MM.1S (cell line): ENCODE measurements at regions not wholly inside any gene's neighbourhood (a gene's known extent, or its start where the extent isn't known, plus 50 kb on each side); places are given as distances from the start of the nearest gene placed in this dataset.

Source experiments
- EZH2 ChIP-seq: fragments of 300-600 bp; sonication (generic); optimal IDR thresholded peaks from 2 replicates; pipeline ENCODE3; 2017; ENCODE audit warnings: low read depth, mild to moderate bottlenecking, antibody characterized with exemption, low read length, mixed read lengths
- EZH2phosphoT487 ChIP-seq: fragments of 300-600 bp; sonication (generic); IDR thresholded peaks from 2 replicates; pipeline ENCODE4 v1.6.1; 2018; ENCODE audit warnings: antibody characterized with exemption, low read length
- TF ChIP-seq, protein P1 (sequence below): fragments of 300-600 bp; sonication (generic); IDR thresholded peaks from 2 replicates; pipeline ENCODE4 v1.5.1; 2016; ENCODE audit warnings: antibody characterized with exemption, low read length, mixed read lengths

DNA sequence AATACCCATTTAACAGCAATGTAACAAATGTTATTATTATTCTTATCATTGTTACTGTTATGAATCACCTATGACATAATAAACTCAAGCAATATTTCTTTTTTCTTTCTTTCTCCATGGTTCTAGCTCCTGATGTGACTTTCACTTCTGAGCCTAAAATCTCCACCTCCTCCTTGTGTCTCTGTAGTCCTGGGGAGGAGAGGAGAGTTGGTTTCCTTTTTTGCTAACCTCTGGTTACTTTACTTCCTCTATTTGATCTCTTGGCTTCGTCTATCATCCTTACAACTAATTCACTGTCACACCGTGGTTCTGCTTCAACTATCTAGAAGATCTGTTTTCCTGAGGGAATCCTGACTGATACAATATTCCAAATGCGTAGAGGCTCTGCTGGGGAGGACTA is 456.6 kb downstream of the VRK1 start:
- TF ChIP-seq EZH2, result no peak
- TF ChIP-seq, protein P1, sequence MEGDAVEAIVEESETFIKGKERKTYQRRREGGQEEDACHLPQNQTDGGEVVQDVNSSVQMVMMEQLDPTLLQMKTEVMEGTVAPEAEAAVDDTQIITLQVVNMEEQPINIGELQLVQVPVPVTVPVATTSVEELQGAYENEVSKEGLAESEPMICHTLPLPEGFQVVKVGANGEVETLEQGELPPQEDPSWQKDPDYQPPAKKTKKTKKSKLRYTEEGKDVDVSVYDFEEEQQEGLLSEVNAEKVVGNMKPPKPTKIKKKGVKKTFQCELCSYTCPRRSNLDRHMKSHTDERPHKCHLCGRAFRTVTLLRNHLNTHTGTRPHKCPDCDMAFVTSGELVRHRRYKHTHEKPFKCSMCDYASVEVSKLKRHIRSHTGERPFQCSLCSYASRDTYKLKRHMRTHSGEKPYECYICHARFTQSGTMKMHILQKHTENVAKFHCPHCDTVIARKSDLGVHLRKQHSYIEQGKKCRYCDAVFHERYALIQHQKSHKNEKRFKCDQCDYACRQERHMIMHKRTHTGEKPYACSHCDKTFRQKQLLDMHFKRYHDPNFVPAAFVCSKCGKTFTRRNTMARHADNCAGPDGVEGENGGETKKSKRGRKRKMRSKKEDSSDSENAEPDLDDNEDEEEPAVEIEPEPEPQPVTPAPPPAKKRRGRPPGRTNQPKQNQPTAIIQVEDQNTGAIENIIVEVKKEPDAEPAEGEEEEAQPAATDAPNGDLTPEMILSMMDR, result no peak
- no peak for TF ChIP-seq EZH2phosphoT487
